Stimulated activated CD8-positive, alpha-beta memory T cell treated with anti-CD3 and anti-CD28 coated beads, Interleukin-4, amount 100 ng/mL, for 48 hours (primary cell): ENCODE measurements at regions not wholly inside any gene's neighbourhood (a gene's known extent, or its start where the extent isn't known, plus 50 kb on each side); places are given as distances from the start of the nearest gene placed in this dataset.

Source experiments
- DNase-seq: peaks from one replicate; pipeline ENCODE4 v3.0.0-alpha.2; 2020

GRCh38 chr12:105937009-105937408, 201.7 kb downstream of the NUAK1 start:
- DNase-seq, result no peak

- DNase-seq, result no peak
These were observed 199.5 kb downstream of the NUAK1 start for GRCh38 chr12:105939181-105939721.

GRCh38 chr12:105942281-105942680, 196.5 kb downstream of the NUAK1 start:
- DNase-seq, result no peak

GRCh38 chr12:105943525-105943924, 195.2 kb downstream of the NUAK1 start:
- DNase-seq, result no peak

- no peak for DNase-seq
These were observed 194.1 kb downstream of the NUAK1 start for GRCh38 chr12:105944628-105945027.

GRCh38 chr12:105945880-105946279, 192.9 kb downstream of the NUAK1 start:
- no peak for DNase-seq

GRCh38 chr12:105946493-105946901, 192.3 kb downstream of the NUAK1 start:
- DNase-seq, result no peak

GRCh38 chr12:105947906-105948305, 190.8 kb downstream of the NUAK1 start:
- DNase-seq, result no peak

- DNase-seq, result no peak
These were observed 190.4 kb downstream of the NUAK1 start for GRCh38 chr12:105948331-105948730.

- no peak for DNase-seq
These were observed 189.4 kb downstream of the NUAK1 start for GRCh38 chr12:105949391-105949790.

GRCh38 chr12:105951732-105952131, 187.0 kb downstream of the NUAK1 start:
- DNase-seq, result no peak

- DNase-seq, result no peak
These were observed 183.5 kb downstream of the NUAK1 start for GRCh38 chr12:105954951-105955931.

GRCh38 chr12:105955976-105956375, 182.8 kb downstream of the NUAK1 start:
- DNase-seq, result no peak

- no peak for DNase-seq
These were observed 181.9 kb downstream of the NUAK1 start for GRCh38 chr12:105956662-105957457.

GRCh38 chr12:105960319-105961083, 178.3 kb downstream of the NUAK1 start:
- DNase-seq, result no peak

- no peak for DNase-seq
These were observed 176.7 kb downstream of the NUAK1 start for GRCh38 chr12:105961821-105962671.

- DNase-seq, result no peak
These were observed 171.5 kb downstream of the NUAK1 start for GRCh38 chr12:105967038-105967776.

- DNase-seq, result no peak
These were observed 170.7 kb downstream of the NUAK1 start for GRCh38 chr12:105968025-105968424.

GRCh38 chr12:105970885-105971284, 167.9 kb downstream of the NUAK1 start:
- no peak for DNase-seq

GRCh38 chr12:105974738-105975137, 164.0 kb downstream of the NUAK1 start:
- no peak for DNase-seq

- DNase-seq, result no peak
These were observed 163.4 kb downstream of the NUAK1 start for GRCh38 chr12:105975351-105975750.
